Mucosa of stomach (tissue), 1 donor: ENCODE measurements at regions not wholly inside any gene's neighbourhood (a gene's known extent, or its start where the extent isn't known, plus 50 kb on each side); places are given as distances from the start of the nearest gene placed in this dataset.

Experiments
- H3K27me3 ChIP-seq: one replicate; pipeline ENCODE4 v1.7.0; 2013; ENCODE audit warnings: mild to moderate bottlenecking, low read length; ENCODE audit not compliant: control insufficient read depth, insufficient read depth
- H3K36me3 ChIP-seq: one replicate; pipeline ENCODE4 v1.7.0; 2013; ENCODE audit warnings: low read length; ENCODE audit not compliant: control insufficient read depth, insufficient read depth
- H3K4me1 ChIP-seq: one replicate; pipeline ENCODE4 v1.7.0; 2013; ENCODE audit warnings: mild to moderate bottlenecking, low read length; ENCODE audit not compliant: control insufficient read depth, insufficient read depth
- H3K4me3 ChIP-seq: one replicate; pipeline ENCODE4 v1.7.0; 2013; ENCODE audit warnings: low read length
- H3K9ac ChIP-seq: one replicate; pipeline ENCODE4 v1.7.0; 2013; ENCODE audit warnings: mild to moderate bottlenecking, low read length, moderate library complexity
- H3K9me3 ChIP-seq: one replicate; pipeline ENCODE4 v1.7.0; 2013; ENCODE audit warnings: mild to moderate bottlenecking, low read length, moderate library complexity; ENCODE audit not compliant: control insufficient read depth
- donor health status: Pancreatic carcinoma.

GRCh38 chr11:120001178-120002090 is 136.5 kb downstream of the TRIM29 start:
- H3K27me3 ChIP-seq: no peaks in the 10 kb centered on the region
- H3K4me1 ChIP-seq: no peaks in the 10 kb centered on the region
- H3K9me3 ChIP-seq: no peaks in the 10 kb centered on the region
- H3K36me3 ChIP-seq: no peaks in the 10 kb centered on the region
- no peak overlapping the region for H3K9ac ChIP-seq
- H3K4me3 ChIP-seq: no peak overlapping the region

DNA sequence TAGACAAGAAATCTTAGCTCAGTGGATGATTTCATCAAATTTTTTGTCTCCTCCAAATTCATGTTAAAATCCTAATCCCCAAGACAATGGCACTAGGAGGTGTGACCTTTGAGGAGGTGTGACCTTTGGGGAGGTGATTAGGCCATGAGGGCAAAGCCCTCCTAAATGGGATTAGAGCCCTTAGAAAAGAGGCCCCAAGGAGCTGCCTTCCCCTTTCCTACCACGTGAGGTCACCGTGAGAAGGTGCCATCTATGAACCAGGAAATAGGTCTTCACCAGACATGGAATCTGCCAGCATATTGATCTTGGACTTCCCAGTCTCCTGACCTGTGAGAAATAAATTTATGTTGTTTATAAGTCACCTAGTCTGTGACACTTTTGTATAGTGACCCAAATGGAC is 138.7 kb downstream of the TRIM29 start:
- H3K36me3 ChIP-seq: no peaks in the 10 kb centered on the region
- no peaks in the 10 kb centered on the region for H3K4me1 ChIP-seq
- H3K4me3 ChIP-seq: no peak overlapping the region
- no peaks in the 10 kb centered on the region for H3K27me3 ChIP-seq
- no peak overlapping the region for H3K9ac ChIP-seq
- H3K9me3 ChIP-seq: no peaks in the 10 kb centered on the region

- H3K4me3 ChIP-seq: no peak overlapping the region
- no peaks in the 10 kb centered on the region for H3K27me3 ChIP-seq
- H3K9ac ChIP-seq: no peak overlapping the region
- H3K36me3 ChIP-seq: no peaks in the 10 kb centered on the region
- H3K9me3 ChIP-seq: no peaks in the 10 kb centered on the region
- no peaks in the 10 kb centered on the region for H3K4me1 ChIP-seq
Measured at GRCh38 chr11:119996556-119996955, 141.4 kb downstream of the TRIM29 start.

DNA sequence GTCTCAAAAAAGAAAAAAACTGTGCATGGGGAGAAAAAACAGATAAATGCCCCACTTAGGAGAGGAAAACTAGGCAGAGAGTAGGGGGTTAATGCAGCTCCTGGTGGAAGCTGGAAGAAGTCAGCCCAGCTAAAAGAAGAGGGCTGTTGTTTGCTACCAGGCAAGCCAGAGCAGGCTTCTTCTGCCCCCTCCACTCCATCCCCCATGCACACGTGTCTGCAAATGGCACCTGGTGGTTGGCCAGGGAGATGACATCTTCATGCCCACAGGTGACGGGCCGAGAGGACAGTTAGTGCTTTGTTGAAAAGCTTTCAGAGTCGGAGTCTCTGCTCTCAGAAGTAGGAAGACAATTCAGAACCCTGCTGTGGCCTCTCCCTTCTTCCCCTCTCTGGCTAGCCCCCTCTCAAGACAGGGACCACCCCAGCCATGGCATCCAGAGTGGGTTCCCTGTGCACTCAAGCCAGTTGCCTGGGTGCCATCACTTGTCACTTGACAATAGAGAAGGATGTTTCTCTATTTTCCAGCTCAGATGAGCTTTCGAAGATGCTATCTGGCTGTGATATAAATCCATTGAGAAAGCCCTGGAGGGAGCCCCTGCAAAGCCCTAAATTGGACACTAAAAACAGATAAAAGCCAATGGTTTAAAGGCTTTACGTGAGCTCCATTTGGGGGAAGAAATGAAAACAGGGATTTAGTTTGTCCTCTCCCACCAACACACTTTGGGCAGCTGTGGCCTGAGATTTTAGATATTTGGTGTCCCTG is 142.0 kb downstream of the TRIM29 start:
- Histone ChIP-seq H3K4me1 (no peaks in the 10 kb centered on the region), H3K36me3 (no peaks in the 10 kb centered on the region), H3K9ac (no peak overlapping the region), H3K27me3 (no peaks in the 10 kb centered on the region), H3K4me3 (no peak overlapping the region), H3K9me3 (no peaks in the 10 kb centered on the region)

DNA sequence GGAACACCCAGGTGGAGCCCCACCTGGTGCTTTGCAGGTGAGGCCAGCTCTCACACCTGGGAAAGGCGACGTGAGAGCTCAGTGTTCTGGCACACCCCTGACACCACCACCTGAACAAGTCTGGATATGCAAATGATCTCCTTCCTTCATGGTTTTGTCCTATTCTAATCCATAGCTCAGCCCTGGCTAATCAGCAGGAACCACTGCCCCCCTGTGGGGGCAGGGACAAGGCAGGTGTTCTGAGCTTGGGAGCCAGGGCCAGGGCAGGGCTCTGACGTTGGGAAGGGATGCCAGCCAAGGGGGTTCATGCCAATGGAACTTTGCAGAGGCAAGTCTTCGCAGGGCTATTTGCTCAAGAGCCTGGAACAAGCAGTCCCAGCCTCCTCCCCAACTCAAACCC is 144.2 kb downstream of the TRIM29 start:
- Histone ChIP-seq H3K4me3 (no peak overlapping the region), H3K36me3 (no peaks in the 10 kb centered on the region), H3K4me1 (no peaks in the 10 kb centered on the region), H3K9me3 (no peaks in the 10 kb centered on the region), H3K27me3 (no peaks in the 10 kb centered on the region), H3K9ac (no peak overlapping the region)

- no peaks in the 10 kb centered on the region for H3K9me3 ChIP-seq
- H3K27me3 ChIP-seq: peaks cover 4% of the 10 kb centered on the region
- H3K36me3 ChIP-seq: no peaks in the 10 kb centered on the region
- no peak overlapping the region for H3K4me3 ChIP-seq
- no peaks in the 10 kb centered on the region for H3K4me1 ChIP-seq
- H3K9ac ChIP-seq: no peak overlapping the region
Measured at GRCh38 chr11:119992171-119993051, 145.5 kb downstream of the TRIM29 start.

DNA sequence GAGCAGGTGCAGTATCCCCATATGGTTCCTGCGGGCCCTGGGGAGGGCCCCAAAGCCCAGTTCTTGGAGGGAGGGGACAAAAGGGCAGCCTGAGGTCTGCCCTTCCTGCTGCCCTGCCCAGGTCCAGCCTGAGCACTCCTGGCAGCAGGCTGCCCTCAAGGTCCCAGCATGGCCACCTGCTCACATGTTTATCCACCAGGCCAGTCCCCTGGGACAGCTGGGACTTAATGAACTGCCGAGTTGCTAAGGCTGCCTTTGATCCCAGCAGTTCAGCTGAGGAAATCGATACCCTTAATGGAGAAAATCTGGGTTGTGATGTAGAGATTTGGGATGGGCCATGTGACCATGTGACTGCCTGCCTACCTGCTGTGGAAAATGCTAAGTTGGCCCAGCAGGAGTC is 146.2 kb downstream of the TRIM29 start:
- Histone ChIP-seq H3K9me3 (no peaks in the 10 kb centered on the region), H3K4me1 (no peaks in the 10 kb centered on the region), H3K9ac (no peak overlapping the region), H3K36me3 (no peaks in the 10 kb centered on the region), H3K4me3 (no peak overlapping the region), H3K27me3 (peaks cover 6% of the 10 kb centered on the region)

GRCh38 chr11:119991022-119991404 is 146.9 kb downstream of the TRIM29 start:
- H3K4me1 ChIP-seq: no peaks in the 10 kb centered on the region
- H3K27me3 ChIP-seq: peaks cover 10% of the 10 kb centered on the region
- H3K9me3 ChIP-seq: no peaks in the 10 kb centered on the region
- no peak overlapping the region for H3K4me3 ChIP-seq
- H3K9ac ChIP-seq: no peak overlapping the region
- H3K36me3 ChIP-seq: no peaks in the 10 kb centered on the region

DNA sequence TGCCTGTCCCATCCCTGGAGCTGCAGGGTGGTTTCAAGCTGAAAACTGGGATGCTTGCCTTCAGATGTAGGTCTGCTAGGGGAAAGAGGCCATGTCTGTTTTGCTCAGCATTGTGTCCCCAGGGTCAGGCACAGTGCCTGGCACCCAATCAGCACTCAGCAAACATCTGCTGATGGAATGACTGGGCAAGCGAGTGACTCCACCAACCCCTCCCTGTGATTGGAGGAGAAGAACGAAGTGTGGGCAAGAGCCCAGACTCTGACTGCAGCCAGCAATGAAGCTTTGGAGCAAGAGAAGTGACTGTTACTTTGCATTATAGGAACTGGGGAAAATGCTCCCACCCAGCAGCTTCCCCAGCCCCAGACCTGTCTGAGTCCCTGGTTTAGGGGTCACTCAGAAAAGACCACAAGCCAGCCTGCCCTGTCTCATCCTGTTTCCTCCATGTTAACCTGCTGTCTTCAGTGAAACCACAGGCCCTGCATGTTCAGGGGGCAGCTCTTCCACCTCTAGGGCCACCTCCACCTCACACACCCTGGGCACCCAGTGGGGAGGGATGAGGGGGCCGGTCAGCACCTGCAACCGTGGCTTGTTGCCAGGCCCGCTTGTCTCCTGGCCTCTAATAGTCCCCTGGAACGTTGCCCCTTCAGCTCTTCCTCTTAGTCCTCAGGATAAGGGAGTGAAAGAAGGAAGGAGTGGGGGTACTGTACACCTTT is 147.4 kb downstream of the TRIM29 start:
- Histone ChIP-seq H3K9me3 (no peaks in the 10 kb centered on the region), H3K4me3 (no peak overlapping the region), H3K9ac (no peak overlapping the region), H3K36me3 (no peaks in the 10 kb centered on the region), H3K4me1 (no peaks in the 10 kb centered on the region), H3K27me3 (peaks cover 13% of the 10 kb centered on the region)

GRCh38 chr11:119989159-119989821 is 148.6 kb downstream of the TRIM29 start:
- H3K27me3 ChIP-seq: peaks cover 13% of the 10 kb centered on the region
- no peaks in the 10 kb centered on the region for H3K9me3 ChIP-seq
- H3K9ac ChIP-seq: no peak overlapping the region
- H3K4me3 ChIP-seq: no peak overlapping the region
- no peaks in the 10 kb centered on the region for H3K4me1 ChIP-seq
- no peaks in the 10 kb centered on the region for H3K36me3 ChIP-seq

- Histone ChIP-seq H3K9ac (no peak overlapping the region), H3K9me3 (no peaks in the 10 kb centered on the region), H3K36me3 (no peaks in the 10 kb centered on the region), H3K4me1 (no peaks in the 10 kb centered on the region), H3K4me3 (no peak overlapping the region), H3K27me3 (peaks cover 19% of the 10 kb centered on the region)
Measured at GRCh38 chr11:119985551-119985950, 152.4 kb downstream of the TRIM29 start.
